PFSK-1 (cell line): ENCODE measurements at regions not wholly inside any gene's neighbourhood (a gene's known extent, or its start where the extent isn't known, plus 50 kb on each side); places are given as distances from the start of the nearest gene placed in this dataset.

Experiments used
- POLR2AphosphoS5 ChIP-seq: IDR thresholded peaks from 2 replicates; pipeline ENCODE4 v1.6.1; 2012; ENCODE audit warnings: low read depth, mild to moderate bottlenecking, control low read depth, low read length, moderate library complexity
- SIN3A ChIP-seq: IDR thresholded peaks from 2 replicates; pipeline ENCODE4 v1.6.1; 2012; ENCODE audit warnings: mild to moderate bottlenecking, low read length, moderate library complexity, borderline replicate concordance; ENCODE audit not compliant: insufficient read depth
- TAF1 ChIP-seq: IDR thresholded peaks from 2 replicates; pipeline ENCODE4 v1.6.1; 2012; ENCODE audit warnings: low read length, control low read depth, borderline replicate concordance; ENCODE audit not compliant: insufficient read depth

- TF ChIP-seq SIN3A (no peak), TAF1 (no peak), POLR2AphosphoS5 (no peak)
Measured at GRCh38 chr4:157978680-157979361, 194.0 kb downstream of the GASK1B start.
